ENCODE measurements at regions not wholly inside any gene's neighbourhood (a gene's known extent, or its start where the extent isn't known, plus 50 kb on each side); places are given as distances from the start of the nearest gene placed in this dataset.

DNA sequence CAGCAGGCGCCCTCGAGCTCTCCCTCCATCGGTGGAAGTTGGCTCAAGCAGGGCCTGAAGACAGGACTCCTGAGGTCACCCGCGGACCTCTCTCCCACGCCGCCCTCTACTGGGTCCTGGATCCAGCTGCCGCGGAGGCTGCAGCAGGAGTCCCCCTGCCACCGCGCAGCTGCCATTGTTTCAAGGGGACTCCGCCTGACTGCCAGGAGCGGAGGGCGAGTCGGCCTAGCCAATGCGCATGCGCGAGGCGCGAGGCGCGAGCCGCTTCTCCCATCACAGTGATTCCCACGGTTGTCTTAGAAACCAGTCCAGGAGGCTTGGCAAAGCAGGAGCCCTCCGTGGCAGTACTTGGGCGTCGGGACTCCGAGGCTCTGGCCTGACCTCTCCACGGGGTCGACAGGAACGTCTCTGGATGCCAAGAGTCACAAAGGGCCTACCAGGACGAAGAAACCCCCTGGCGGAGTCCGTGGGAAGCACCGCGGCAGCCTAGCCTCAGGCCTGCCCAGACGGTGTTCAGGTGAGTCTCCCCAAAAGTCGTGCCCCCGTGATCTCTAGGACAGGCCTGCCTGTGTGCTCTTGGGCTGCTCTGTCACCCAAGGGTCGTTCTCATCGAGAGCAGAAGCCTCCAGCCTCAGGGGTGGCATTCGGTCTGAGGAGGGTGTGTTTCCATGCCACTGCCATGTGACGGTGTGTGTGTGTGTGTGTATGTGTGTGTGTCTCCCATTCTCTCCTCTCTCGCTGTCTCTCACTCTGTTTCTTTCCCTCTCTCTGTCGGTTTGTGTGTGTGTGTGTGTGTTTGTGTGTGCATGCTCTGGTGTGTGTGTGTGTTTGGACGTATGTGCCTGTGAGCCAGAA is 290.6 kb upstream of the ZNF337 start:
- no peak for TF ChIP-seq POLR2A (IDR thresholded peaks at IDR 0.05; ENCODE audit: extremely low read depth, insufficient read length)
- TF ChIP-seq, protein P1, sequence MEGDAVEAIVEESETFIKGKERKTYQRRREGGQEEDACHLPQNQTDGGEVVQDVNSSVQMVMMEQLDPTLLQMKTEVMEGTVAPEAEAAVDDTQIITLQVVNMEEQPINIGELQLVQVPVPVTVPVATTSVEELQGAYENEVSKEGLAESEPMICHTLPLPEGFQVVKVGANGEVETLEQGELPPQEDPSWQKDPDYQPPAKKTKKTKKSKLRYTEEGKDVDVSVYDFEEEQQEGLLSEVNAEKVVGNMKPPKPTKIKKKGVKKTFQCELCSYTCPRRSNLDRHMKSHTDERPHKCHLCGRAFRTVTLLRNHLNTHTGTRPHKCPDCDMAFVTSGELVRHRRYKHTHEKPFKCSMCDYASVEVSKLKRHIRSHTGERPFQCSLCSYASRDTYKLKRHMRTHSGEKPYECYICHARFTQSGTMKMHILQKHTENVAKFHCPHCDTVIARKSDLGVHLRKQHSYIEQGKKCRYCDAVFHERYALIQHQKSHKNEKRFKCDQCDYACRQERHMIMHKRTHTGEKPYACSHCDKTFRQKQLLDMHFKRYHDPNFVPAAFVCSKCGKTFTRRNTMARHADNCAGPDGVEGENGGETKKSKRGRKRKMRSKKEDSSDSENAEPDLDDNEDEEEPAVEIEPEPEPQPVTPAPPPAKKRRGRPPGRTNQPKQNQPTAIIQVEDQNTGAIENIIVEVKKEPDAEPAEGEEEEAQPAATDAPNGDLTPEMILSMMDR (IDR thresholded peaks at IDR 0.05; ENCODE audit: low read depth, low read length): no peak
